Loucy (cell line): ENCODE measurements at regions not wholly inside any gene's neighbourhood (a gene's known extent, or its start where the extent isn't known, plus 50 kb on each side); places are given as distances from the start of the nearest gene placed in this dataset.

ENCODE experiments used
- CTCF ChIP-seq: fragments of 200-600 bp; sonication (generic); conservative IDR thresholded peaks from 2 replicates; pipeline ENCODE4 v1.5.1; 2014; ENCODE audit warnings: mild to moderate bottlenecking, antibody characterized with exemption, low read length
- EZH2phosphoT487 ChIP-seq: fragments of 200-600 bp; IDR thresholded peaks from 2 replicates; pipeline ENCODE4 v1.6.1; 2018; ENCODE audit warnings: antibody characterized with exemption, mild to moderate bottlenecking, moderate library complexity, borderline replicate concordance

- TF ChIP-seq EZH2phosphoT487 (no peak), CTCF (no peak)
Observed at GRCh38 chr10:28147706-28148105, 148.8 kb upstream of the ODAD2 start.
